ENCODE measurements at regions not wholly inside any gene's neighbourhood (a gene's known extent, or its start where the extent isn't known, plus 50 kb on each side); places are given as distances from the start of the nearest gene placed in this dataset.

- TF ChIP-seq CHD7 (IDR thresholded peaks at IDR 0.05; ENCODE audit: insufficient replicate concordance, low read length), result no peak
- no peak for TF ChIP-seq CTCF (IDR thresholded peaks at IDR 0.05; ENCODE audit: control extremely low read depth in 1 of 3, insufficient read depth in 1 of 3, low read depth in 1 of 3, low read length in 3 of 3)
- no peak for TF ChIP-seq TEAD4 (IDR thresholded peaks at IDR 0.05; ENCODE audit: low read depth, low read length)
- no peak for TF ChIP-seq RNF2 (IDR thresholded peaks at IDR 0.05; ENCODE audit: borderline replicate concordance, low read depth, low read length, missing control alignments, poor library complexity, severe bottlenecking)
- no peak for TF ChIP-seq KDM1A (IDR thresholded peaks at IDR 0.05; ENCODE audit: borderline replicate concordance, low read length)
- TF ChIP-seq HDAC6 (IDR thresholded peaks at IDR 0.05; ENCODE audit: low read depth, low read length), result no peak
- no peak for TF ChIP-seq TAF7 (optimal IDR thresholded peaks at IDR 0.05; ENCODE audit: borderline replicate concordance, low read depth, low read length)
- no peak for TF ChIP-seq JUN (IDR thresholded peaks at IDR 0.05; ENCODE audit: low read depth, low read length)
- TF ChIP-seq PHF8 (conservative IDR thresholded peaks at IDR 0.05; ENCODE audit: low read depth, low read length), result no peak
These were observed 59.8 kb upstream of the PPP1R2C start (continued) for GRCh38 chrX:42837747-42838146.
